GM21367 (cell line): ENCODE measurements at regions not wholly inside any gene's neighbourhood (a gene's known extent, or its start where the extent isn't known, plus 50 kb on each side); places are given as distances from the start of the nearest gene placed in this dataset.

Experiments used
- ATAC-seq: cut with Tn5 transposase; IDR thresholded peaks from one replicate; pipeline ENCODE4 v1.9.1; 2021; ENCODE audit not compliant: unreplicated experiment

DNA sequence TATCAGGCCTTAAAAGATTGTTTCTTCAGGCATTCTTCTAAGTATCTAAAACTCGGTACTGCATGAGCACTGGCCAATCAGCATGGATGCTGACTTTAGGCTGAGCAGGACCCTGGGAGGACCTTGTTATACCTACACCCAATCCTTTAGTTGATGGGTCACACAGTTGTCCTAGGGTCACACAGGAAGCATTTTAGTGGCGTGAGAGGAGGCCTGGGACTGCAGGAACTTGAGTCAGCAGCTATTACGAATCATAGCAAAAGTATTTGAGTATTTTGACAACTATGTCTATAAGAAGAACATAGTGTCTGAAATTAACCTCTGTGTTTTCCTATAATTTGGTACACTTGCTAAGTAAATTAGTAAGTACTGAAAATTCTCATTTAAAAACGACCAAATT, 741.4 kb downstream of the HACE1 start:
- ATAC-seq, result no peak

DNA sequence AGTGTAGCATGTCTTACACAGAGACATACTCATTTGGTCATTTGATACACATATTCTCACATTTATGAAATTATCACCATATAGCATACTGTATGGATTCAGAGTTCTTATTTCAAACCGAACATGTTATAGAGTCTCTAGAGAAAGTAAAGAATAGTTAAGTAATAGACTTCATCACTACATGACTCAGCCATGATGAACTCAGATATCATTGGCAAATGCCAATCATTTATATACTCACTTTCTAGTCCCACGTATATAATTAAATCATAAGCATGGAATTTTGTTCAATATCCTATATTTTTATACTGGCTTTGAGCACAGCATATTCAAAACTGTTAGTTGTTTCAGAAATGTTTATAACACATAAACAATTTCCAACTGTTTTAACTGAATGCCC, 749.9 kb downstream of the HACE1 start:
- ATAC-seq, result no peak

DNA sequence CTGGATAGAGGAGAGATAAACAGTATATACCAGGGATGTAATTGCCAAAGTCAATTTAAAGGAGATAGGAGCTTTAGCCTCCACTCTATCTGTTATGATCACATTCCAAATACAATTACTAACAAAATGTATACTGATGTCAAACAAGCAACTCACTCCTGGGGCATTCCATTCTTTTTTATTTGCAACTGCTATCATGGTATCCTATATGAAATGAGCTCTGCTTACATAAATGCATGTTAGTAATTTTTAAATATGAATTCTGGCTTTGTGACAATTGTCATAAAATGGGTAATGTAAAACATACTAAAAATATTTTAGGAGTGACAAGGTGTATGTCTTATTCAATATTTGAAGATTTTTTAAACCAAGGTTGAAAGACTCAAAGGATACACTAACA, 751.1 kb downstream of the HACE1 start:
- no peak for ATAC-seq

DNA sequence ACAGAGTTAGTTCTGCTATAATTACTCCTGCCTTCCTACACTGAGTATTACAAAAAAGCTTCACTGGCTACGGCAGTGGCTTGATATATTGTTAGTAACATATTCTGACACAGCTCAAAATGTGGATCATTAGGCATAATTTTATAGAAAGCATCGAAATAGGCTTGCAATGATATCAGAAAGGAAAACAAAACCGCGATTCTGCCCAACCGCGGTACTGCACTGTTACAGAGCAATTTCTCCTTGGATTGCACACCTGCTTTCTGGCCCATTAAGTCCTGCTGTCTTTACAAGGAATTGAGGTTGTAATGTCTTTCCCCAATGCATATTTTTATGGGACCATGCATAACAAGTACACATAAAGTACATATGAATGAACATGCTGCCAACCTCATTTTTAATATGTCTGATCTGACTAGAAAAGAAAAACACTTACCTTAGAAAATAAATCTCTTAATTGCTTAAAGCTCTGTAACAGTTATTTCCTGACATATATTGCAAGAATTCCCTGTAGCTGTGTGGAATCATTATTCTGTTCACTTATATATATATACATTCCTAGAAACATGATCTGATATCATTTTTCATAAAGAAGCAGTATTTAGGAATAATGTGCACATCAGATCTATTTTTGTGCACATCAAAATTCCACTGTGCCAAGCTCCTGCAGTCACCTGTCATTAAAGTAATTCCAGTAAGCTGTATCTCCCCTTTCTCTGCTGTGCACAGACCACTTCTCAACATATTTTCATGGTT, 763.9 kb downstream of the HACE1 start:
- no peak for ATAC-seq

DNA sequence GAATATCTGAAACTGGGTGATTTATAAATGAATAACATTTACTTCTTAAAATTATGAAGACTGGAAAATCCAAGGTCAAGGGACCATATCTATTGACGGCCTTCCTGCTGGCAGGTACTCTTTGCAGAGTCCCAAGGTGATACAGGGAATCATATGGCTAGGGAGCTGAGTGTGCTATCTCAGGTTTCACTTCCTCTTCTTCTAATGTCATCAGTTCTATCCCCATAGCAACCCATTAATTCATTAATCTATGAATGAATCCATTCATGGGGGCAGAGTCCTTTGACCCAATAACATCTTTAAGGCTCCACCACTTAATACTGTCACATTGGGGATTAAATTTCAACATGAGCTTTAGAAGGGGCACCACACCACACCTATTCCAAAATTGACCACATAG, 772.0 kb downstream of the HACE1 start:
- no peak for ATAC-seq

DNA sequence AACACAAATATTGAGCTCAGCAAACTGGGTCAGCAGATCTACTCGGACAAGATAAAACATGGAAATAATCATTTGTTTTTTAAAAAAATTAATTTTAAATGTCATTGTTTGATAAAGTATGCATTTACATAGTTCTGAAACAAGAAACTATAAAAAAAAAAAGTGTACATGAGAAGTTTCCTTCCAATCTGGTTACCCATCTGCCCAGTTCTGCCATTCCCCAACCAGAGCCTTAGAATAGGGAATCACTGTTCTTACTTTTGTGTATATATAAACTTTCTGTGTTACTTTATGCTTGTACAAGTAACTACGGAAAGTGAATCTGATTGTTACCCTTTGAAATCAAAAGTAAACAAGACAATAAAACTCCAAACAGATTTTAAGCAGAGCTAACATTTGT, 791.4 kb downstream of the HACE1 start:
- no peak for ATAC-seq

DNA sequence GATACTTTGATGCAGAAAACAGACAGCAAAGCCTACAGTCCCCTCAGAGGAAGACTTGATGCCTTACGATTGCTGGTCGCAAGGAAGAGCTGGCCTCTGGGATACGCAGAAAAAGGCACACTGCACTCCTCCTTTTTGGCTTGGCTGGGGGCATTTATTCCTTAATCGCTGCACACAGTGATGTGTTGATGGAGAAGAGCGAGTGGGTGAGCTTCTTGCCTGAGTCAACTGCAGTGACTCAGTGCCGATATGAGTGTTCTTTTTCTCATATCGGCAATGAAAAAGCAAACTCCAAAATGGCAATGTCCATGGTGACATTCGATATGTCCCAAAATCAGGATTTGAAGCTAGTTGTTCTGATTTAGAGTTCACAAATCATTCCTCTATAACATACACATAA, 794.8 kb downstream of the HACE1 start:
- ATAC-seq, result no peak

DNA sequence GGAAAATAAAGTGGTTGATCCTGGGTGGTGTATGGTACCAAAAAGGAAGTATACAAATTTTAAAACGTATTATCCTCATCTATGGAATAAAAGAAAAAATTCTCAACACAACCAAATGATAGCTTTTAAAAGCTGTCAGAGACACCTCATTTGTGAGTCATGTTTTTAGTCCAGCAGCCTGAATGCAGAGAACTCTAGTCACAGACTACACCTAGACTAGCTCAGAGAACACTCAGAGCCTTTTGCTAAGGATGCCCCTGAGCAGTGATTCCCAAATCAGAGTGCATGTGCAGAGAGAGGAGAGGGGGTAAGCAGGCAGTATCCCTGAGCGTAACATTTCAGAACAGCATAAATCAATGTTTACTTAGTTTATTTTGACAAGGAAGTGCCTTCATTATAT, 809.3 kb downstream of the HACE1 start:
- ATAC-seq, result no peak

DNA sequence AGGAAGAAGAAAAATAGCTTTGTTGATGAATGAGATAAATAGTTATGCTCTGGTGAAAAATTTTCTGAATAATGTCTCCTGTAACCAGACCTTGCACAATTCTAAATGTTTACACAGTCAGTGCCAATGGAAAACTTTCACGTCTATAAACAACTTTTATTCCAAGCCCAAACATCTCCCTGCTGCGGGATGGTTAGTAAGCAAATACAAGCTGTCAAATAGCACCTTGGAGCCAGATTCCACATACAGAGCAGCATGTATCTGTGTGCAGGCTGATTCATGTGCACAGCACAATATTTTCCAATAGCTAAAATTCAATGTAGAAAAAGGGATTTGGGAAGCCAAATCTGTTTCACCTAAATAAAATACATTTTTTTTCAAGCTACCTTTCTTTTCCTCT, 813.3 kb downstream of the HACE1 start:
- no peak for ATAC-seq

DNA sequence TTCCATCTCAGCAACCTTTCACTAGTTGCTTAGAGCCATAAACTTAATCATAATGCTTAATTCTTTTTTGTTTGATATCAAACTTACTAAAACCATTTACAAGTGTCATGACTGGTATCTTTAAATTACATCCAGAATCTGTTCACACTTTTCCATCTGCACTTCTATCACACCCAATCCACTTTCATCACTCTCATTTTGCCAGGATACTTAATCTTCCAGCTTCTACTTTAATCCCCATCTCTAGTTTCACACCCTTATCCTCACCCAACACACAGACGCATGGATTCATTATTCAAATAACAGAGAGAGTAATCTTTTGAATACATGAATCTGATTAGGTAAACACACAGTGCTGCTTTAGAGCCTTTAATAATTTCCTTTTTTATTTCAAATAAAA, 828.4 kb downstream of the HACE1 start:
- ATAC-seq, result no peak

DNA sequence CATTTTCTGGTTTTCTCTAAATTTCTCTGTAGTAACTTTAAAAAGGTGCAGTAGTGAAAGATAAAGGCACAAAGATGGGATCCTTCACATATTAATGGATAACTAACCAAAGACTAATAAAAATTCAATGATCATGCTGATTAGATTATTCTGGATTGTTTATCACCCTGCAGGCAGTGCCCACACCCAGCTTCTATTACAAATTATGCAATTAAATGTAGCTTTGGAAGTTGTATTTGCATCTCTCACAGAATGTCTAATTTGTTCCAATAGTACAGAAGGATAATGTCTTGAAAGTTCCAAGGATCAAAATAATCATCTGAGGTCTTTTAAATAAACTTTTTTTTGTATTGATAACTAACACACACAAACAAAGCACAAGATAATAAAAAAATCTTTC, 837.6 kb downstream of the HACE1 start:
- no peak for ATAC-seq

DNA sequence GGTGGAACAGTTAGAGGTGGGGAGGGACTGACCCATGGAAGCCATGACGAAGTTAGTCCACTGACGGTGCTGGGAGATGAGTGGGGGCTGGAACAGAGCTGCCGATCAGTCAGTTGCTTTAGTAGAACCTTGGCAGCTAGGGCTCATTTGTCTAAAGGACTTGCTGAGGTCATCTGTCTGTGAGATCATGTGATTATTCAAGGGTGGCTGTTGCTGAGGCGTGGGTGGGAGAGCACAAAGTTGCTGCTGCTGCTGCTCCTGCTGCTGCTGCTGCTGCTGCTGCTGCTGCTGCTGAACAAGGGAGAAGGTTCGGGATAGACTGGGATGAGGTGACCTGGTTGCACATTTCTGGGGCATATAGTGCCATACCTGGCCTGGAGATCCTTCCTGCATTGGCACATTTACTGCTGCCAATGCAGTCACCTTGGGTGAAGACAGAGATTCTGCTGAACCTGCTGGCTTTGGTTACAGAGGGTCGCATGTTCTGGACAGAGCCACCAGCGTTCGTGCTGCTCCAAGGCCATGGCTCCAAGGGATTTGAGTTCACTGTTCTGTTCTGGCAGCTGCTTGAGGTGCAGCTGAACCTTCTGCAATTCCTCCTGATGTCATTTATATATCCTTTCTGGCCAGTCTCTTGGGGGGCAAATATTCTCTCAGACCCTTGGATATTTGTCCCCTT, 840.5 kb downstream of the HACE1 start:
- ATAC-seq, result no peak

DNA sequence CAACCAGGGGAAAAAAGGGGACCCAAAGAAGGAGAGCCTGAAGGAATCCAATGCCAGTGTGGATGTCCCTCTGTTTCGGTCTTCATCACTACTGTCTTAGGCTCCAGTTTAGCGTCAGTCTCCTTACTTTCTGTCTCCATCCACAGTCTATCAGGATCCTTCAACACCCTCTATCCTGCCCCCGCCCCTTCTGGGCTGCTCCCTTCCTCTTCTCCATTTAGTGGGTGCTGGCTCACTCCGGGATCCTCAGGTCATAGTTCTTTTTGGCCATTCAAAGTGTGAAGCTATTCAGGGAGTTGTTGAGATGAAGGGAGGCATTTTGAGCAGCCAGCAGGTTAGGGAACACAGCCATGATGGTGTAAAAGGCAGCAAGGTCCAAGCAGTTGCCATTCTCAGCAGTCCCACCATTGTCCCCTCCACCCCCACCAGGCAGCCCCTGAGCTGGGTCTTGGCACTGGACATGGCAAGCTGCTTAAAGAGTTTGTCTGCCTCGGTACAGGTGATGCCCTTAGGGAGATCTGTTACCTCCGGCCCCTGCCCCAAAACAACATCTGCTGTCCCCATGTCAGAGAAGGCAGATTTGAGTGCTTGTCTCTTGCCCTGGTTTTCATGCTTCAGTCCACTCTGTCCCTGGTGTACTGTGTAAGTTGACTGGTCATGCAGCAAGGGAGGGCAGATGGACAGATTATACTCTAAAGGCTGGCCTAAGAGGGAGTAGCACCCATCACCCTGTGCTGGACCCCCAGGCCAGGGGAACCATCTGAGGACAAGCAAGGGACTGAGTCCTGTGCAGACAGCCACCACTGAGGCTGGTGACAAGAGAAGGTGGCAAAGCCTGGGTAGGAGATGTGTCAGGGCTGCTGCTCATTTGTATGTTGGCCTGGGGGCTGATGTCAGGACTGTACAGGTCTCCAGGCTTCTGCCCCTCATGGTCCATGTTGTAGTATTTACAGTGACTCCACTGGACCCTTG, 842.0 kb downstream of the HACE1 start:
- no peak for ATAC-seq

DNA sequence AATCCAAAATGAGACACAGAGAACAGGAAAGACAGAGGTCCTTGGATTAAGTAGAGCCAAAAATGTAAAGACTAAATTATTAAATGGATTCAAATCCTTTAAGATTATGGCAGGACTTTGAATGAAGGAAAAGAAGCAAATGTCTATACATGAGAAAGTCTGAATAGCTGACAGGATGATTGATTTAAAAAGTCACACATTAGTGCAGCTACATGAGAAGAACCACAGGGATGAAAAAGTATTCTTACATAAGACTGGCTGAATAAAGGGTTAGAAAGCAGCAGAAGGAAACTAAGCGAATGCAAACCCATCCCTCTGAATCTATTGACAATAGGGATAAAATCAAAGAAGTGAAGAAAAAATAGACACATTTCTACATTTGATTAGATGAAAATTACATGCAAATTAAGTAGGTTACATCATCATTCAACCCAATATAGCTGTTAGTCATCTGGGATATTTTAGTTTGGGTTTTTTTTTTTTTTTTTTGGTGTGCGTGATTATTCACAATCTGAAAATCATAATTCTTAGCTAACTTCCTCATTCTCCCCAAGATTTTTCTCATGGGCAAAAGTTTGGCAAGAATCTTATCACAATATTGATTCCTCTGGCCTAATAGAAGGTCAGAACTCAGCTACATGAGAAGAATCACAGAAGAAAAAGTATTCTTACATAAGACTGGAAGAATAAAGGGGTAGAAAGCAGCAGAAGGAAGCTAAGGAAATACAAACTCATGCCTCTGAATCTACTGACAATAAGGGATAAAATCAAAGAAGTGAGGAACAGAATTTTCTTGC, 845.4 kb downstream of the HACE1 start:
- ATAC-seq, result no peak

DNA sequence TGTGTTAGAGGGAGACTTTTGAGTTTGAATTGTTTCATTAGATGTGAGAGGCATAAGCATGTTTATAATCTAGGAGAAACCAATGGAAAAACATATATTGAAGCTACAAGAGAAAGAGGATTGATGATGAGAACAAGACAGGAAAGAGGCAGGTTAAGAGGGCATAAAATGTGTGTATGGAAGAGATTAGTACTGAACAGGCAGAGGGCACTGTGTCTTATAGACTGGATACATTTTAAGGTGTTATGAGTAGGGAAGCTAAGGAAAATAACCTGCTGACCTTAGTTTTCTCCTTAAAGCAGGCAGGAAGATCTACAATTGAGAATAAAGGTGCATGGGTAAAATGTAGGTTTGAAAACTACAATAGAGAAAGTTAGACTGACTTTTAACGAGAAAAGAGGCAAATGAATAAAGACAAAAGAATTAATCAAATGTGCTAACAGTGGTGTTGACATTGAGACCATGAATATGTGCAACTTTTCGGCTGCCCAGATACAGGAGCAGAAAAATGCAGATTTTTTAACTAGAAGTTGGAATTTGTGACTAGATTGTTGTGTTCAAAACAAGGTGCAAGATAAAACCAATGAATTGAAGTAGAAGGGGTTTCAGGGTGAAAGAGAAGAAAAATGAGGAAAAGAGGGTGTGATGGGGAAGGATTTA, 846.3 kb downstream of the HACE1 start:
- no peak for ATAC-seq

DNA sequence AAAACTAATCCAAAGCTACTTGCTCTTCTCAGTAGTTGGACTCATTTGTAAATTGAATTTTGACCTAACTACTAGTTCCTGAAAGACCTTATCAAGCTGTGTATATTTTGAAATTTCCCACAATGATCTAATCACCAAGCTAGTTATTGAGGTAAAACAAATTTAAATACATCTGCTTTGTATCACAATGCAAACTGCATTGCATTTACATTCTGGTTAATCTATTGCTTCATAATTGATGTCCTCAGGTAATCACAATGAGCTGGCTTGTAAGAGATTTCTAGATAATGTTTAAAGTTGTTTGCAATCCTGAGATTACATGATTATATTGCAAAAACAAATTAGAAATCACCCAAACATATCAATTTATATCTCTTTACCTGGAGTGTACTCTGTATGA, 848.8 kb downstream of the HACE1 start:
- ATAC-seq, result no peak

DNA sequence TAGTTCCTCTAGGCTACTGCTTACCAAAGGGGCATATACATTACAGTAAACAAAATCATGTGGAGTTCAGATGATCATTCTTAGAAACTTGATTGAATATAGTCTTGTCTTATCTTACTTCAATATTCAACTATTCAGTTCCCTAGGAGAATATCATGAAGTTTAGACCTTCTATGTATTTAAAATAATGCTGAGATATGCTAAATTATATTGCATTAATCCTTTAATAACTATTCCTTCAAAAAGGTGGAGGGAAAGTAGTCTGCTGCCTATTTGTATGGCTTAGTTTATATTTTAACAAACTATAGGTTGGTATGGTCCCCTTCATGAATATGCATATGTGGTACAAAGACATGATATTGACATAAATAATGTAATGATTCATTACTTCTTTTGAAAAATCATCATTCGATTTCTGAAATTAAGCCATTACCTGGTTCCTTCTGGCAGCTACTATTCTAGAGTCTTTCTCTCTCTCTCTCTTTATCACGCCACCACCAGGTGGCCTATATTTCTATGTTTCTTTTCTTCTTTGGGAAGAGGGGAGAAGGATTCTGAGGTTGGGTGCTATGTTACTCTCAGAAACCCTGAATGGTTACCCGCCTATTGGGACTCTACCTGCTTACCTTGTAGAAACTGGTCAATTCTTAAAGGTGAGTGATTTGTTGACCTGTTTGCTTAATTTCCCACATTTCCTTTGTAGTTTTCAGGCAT, 855.8 kb downstream of the HACE1 start:
- ATAC-seq, result no peak

DNA sequence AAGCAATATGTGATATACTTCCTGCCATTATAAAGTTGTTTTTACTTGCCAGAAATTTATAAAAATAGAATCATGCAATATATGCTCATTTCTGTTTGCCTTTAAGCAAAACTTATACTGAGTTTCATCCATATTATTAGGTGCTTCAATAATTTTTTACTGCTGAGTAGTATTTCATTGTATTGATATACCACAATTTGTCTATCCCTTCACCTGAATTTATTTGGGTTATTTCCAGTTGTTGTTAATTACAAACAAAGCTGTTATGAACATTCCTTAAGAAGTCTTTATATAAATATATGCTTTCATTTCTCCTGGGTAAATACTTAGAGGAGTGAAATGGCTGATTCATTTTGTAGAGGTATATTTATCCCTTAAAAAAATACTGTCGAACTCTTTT, 864.1 kb downstream of the HACE1 start:
- no peak for ATAC-seq

DNA sequence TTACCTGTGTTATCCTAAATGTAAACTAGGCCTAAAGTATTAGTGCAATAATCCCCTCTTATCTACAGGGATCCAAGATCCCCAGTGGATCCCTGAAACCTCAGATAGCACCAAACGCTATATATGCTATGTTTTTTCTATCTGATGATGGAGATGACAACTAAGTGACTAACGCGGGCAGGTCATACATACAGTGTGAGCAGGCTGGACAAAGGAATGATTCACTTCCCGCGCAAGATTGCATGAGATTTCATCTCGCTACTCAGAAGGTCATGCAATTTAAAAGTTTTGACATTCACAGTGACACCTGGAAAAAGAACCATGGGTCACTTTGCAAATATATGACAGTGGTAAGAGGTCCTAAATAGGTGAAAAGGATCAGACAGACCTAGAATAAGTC, 875.9 kb downstream of the HACE1 start:
- ATAC-seq, result no peak

DNA sequence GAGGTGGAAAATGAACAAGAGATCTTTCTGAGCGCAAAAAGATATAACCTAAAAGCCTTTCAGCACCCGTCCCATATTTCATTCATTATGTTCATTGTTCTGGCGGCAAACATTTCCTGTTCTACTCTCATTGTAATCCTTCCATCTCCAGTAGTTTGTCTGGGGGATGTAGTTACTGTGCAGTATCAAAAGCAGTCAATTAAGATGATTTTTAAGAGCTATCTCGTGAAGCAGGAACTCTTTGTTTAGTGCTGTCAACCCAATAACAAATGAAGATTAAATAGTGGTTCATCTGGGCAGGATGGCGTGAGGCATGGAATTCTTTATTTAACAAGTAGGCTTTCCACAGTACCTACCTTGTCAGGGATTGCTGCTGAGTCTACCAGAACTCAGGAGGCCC, 876.7 kb downstream of the HACE1 start:
- ATAC-seq, result no peak
